ENCODE measurements at regions not wholly inside any gene's neighbourhood (a gene's known extent, or its start where the extent isn't known, plus 50 kb on each side); places are given as distances from the start of the nearest gene placed in this dataset.
A peak's percentile ranks its signal among the peaks of the same experiment; 100 is the strongest.

DNA sequence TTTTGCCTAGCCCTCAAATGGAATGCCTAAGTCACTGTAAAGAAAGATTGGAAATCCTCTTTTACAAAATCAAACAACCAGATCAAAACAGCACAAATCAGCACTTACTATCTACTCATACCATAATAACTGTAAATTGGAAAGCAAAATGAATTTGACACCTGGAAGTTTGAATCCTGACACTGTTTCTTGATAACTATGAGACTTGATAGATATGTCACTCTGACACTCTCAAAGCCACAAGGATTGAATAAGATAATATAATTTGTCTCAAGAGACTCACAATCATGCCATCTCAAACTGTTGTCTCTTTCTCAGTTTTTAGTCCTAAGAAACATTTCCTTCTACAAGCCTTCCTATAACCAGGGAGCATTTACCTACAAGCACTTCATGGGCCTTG, 302.6 kb upstream of the DIAPH2 start:
- no peak overlapping the region for H3K27ac ChIP-seq
- TF ChIP-seq, protein P1, sequence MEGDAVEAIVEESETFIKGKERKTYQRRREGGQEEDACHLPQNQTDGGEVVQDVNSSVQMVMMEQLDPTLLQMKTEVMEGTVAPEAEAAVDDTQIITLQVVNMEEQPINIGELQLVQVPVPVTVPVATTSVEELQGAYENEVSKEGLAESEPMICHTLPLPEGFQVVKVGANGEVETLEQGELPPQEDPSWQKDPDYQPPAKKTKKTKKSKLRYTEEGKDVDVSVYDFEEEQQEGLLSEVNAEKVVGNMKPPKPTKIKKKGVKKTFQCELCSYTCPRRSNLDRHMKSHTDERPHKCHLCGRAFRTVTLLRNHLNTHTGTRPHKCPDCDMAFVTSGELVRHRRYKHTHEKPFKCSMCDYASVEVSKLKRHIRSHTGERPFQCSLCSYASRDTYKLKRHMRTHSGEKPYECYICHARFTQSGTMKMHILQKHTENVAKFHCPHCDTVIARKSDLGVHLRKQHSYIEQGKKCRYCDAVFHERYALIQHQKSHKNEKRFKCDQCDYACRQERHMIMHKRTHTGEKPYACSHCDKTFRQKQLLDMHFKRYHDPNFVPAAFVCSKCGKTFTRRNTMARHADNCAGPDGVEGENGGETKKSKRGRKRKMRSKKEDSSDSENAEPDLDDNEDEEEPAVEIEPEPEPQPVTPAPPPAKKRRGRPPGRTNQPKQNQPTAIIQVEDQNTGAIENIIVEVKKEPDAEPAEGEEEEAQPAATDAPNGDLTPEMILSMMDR (conservative IDR thresholded peaks at IDR 0.05) = no peak

DNA sequence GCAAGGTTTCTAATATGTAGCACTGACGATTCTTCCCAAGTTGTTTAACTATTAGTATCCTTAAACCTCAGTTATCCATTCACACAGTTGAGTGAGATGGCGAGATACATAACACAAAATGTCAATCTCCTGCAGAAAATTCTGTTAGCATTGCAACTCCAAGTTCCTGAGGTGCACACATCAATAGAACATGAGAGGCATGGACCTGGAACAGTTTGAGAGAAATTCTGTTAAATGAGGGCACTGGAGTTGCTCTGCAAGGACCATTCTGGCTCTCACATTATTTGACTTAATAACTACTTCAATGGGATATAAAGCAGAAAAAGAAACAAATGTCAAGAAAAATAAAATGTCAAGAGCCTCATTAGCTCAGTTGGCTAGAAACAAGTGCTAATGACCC, 301.2 kb upstream of the DIAPH2 start:
- TF ChIP-seq, protein P1 (conservative IDR thresholded peaks at IDR 0.05) = no peak
- H3K27ac ChIP-seq = no peak overlapping the region

DNA sequence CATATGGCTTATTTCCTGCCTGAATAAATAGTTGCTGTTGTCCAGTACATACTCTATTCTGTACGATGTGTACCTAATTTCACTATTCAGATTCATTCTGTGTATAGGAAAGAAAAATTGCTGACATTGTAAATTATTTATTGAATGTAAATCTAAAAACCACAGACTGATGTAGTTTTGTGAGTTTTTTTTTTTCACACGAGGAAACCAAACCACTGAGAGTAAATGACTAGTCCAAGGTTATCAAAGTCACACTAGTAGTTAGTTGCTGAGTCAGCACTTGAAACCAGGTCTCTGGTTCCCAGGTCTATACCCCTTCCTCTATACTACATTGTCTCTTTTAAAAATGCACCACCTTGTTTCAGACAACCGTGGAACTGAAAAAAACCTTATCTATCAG, 298.3 kb upstream of the DIAPH2 start:
- TF ChIP-seq, protein P1 (conservative IDR thresholded peaks at IDR 0.05) = no peak
- no peak overlapping the region for H3K27ac ChIP-seq

DNA sequence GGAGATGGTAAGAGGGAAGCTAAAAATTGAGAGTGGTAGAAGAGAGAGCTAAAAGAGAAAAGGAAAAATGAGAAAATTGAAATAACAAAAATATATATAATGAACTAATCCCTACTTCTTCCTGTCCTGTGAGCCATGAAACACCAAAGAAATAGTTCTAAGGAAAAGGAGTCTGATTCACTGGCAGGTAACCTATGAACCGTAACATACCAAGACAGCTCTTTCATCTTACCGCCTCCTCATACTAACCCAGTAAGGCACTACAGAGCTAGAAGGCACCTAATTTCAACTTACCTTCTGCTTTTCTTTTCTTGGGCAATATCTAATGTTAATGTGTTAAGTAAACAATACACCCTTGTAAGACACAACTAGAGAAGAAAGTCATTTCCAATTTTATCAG, 297.7 kb upstream of the DIAPH2 start:
- TF ChIP-seq, protein P1 (conservative IDR thresholded peaks at IDR 0.05) = no peak

DNA sequence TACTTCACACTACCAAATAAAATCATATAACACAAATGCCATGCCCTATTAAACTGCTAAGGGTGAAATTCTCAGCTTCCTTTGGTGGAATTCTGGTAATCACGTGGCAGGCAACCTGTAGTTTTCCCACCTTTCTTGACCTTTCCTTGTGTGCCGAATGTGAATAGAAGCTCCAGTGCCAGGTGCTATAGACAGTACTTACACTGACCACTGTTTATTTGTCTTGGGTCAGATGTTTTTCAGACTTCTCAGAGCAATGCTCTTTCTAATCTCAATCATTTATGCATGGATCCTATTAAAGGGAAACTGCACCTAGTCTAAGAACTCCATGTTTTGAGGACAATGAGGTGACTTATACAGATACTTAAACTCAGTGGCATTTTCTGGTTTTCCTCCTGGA, 296.8 kb upstream of the DIAPH2 start:
- TF ChIP-seq, protein P1 (conservative IDR thresholded peaks at IDR 0.05) = no peak
- no peak overlapping the region for H3K27ac ChIP-seq

More for the DNA sequence above, 297.7 kb upstream of the DIAPH2 start:
- no peak overlapping the region for H3K27ac ChIP-seq

DNA sequence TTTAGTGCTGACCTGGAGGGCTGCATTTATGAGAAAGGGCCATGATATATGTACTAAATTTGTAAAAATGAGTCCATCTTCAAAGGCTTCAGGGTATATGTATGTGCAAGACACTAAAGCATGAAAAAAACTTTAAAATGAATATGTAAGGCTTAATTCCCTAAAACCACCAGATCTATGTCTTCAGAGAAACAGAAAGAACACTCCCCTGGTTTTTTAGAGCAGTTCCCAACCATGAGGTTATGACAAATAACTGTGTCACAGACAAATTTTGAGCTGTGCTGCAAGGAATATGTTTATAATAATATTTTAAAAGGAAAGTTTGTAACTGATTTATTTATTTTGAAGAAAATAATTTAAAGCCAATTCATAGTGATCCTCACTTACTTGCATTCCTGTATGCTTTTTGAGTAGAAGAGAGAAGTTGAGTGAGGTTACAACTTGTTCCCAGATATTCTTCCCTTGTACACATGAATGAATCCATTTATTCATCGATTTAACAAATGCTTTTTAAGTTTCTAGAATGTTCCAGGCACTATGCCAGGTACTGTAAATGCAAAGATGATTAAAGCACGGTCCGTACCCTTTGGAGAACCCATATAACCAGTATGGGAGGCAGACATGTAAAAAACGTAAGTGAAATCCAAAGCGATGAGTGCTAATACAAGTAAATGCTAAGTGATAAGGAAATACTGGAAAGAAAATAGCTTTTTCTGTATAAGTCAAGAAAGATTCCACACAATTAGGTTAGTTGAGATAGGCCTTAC, 295.2 kb upstream of the DIAPH2 start:
- H3K27ac ChIP-seq = peak overlapping the region; percentile 43; the same call in 1 of the 2 replicates
- TF ChIP-seq, protein P1 (conservative IDR thresholded peaks at IDR 0.05) = no peak

DNA sequence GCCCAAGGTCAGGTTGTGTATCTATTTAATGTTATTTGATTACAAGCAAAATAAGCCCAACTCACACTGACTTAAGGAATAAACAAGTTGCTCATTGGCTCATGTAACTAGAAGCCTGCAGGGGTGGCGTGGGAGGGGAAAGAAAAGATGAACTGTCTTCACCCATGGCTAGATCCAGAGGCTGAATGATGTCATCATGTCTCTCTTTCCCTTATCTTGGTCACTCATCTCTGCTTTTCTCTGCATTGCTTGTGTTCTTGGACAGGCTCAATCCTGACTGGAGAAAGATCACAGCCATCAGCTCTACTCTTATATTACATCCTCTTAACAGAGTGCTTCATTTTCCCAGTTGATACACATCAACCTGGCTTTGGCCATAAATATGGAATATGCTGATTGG, 290.0 kb upstream of the DIAPH2 start:
- H3K27ac ChIP-seq = no peak overlapping the region
- TF ChIP-seq, protein P1 (conservative IDR thresholded peaks at IDR 0.05) = no peak

Data from VCaP (cell line).